SK-N-SH (cell line): ENCODE measurements at regions not wholly inside any gene's neighbourhood (a gene's known extent, or its start where the extent isn't known, plus 50 kb on each side); places are given as distances from the start of the nearest gene placed in this dataset.

ENCODE experiments used
- CTCF ChIA-PET: fragments of 300-600, 350-600 bp; formaldehyde crosslinking; extraction: SDS; loops from one replicate; lab custom pipeline; 2021; lab: Yijun Ruan, JAX
- POLR2A ChIA-PET: fragments of 350-600 bp; sonication (Branson Sonifier 250); formaldehyde crosslinking; extraction: SDS; loops from one replicate; lab custom pipeline; 2020; ENCODE audit warnings: antibody characterized with exemption, inconsistent platforms; lab: Yijun Ruan, JAX
- DNase-seq: peaks from one replicate; pipeline ENCODE4 v3.0.0; 2012
- H2AFZ ChIP-seq: fragments of 200-600 bp; sonication (generic); 2 replicates; pipeline ENCODE4 v1.8.1; 2016; ENCODE audit warnings: antibody characterized with exemption, mild to moderate bottlenecking, low read depth
- H3F3A ChIP-seq: fragments of 200-600 bp; sonication (generic); replicated peaks from 2 replicates; pipeline ENCODE3; 2016; ENCODE audit warnings: antibody characterized with exemption, mild to moderate bottlenecking; ENCODE audit not compliant: insufficient read depth
- H3K27ac ChIP-seq, 2 experiments: fragments of 200-500 bp in 1 of 2; fragments of 200-600 bp in 1 of 2; sonication (Bioruptor generic) in 1 of 2; sonication (generic), shearing (Covaris generic) in 1 of 2; 2 replicates each; pipeline versions ENCODE4 v1.5.1 to v1.6.1; 2014 to 2016; ENCODE audit warnings: low read depth in 2 of 2, inconsistent platforms in 1 of 2, low read length in 1 of 2, mild to moderate bottlenecking in 1 of 2, mixed read lengths in 1 of 2
- H3K27me3 ChIP-seq: fragments of 200-600 bp; sonication (generic), shearing (Covaris generic); 2 replicates; pipeline ENCODE4 v1.6.1; 2016; ENCODE audit warnings: mixed run types; ENCODE audit not compliant: insufficient read depth
- H3K36me3 ChIP-seq, 2 experiments: fragments of 200-500 bp in 1 of 2; fragments of 200-600 bp in 1 of 2; sonication (Bioruptor generic) in 1 of 2; sonication (generic) in 1 of 2; replicated peaks in 1 of 2; 2 replicates each; pipeline versions ENCODE3 to v1.5.1; 2014 to 2016; ENCODE audit warnings: low read length in 1 of 2, mild to moderate bottlenecking in 1 of 2; ENCODE audit not compliant: insufficient read depth in 2 of 2, control insufficient read depth in 1 of 2
- H3K4me1 ChIP-seq, 2 experiments: fragments of 200-500 bp in 1 of 2; fragments of 200-600 bp in 1 of 2; sonication (Bioruptor generic) in 1 of 2; sonication (generic), shearing (Covaris generic) in 1 of 2; 2 replicates each; pipeline versions ENCODE4 v1.5.1 to v1.6.1; 2014 to 2016; ENCODE audit warnings: low read depth in 1 of 2, low read length in 1 of 2, mixed run types in 1 of 2; ENCODE audit not compliant: insufficient read depth in 2 of 2, control insufficient read depth in 1 of 2
- H3K4me2 ChIP-seq: fragments of 200-600 bp; sonication (generic), shearing (Covaris generic); 2 replicates; pipeline ENCODE4 v1.6.1; 2017; ENCODE audit warnings: mixed run types
- H3K4me3 ChIP-seq, 2 experiments: fragments of 200-500 bp in 1 of 2; fragments of 200-600 bp in 1 of 2; sonication (Bioruptor generic) in 1 of 2; sonication (generic), shearing (Covaris generic) in 1 of 2; 2 replicates each; pipeline versions ENCODE4 v1.5.1 to v1.8.1; 2014 to 2016; ENCODE audit warnings: low read depth in 2 of 2, inconsistent platforms in 1 of 2, low read length in 1 of 2, mild to moderate bottlenecking in 1 of 2, mixed read lengths in 1 of 2, moderate library complexity in 1 of 2
- H3K79me2 ChIP-seq: fragments of 200-600 bp; sonication (generic); 2 replicates; pipeline ENCODE4 v1.8.1; 2017; ENCODE audit warnings: mild to moderate bottlenecking; ENCODE audit not compliant: insufficient read depth
- H3K9ac ChIP-seq: fragments of 200-600 bp; sonication (generic); 2 replicates; pipeline ENCODE4 v1.6.1; 2017; ENCODE audit warnings: mixed run types
- H3K9me2 ChIP-seq: fragments of 200-600 bp; sonication (generic); 2 replicates; pipeline ENCODE4 v1.6.1; 2017; ENCODE audit warnings: mixed run types
- H3K9me3 ChIP-seq: fragments of 200-600 bp; sonication (generic); 2 replicates; pipeline ENCODE4 v1.6.1; 2017; ENCODE audit warnings: mixed run types, mild to moderate bottlenecking, moderate library complexity
- H4K20me1 ChIP-seq: fragments of 200-600 bp; sonication (generic); 2 replicates; pipeline ENCODE4 v1.6.1; 2017; ENCODE audit warnings: mild to moderate bottlenecking, mixed run types; ENCODE audit not compliant: insufficient read depth
- CHD2 ChIP-seq: fragments of 150-350 bp; IDR thresholded peaks from 2 replicates; pipeline ENCODE4 v1.6.1; 2018; ENCODE audit warnings: low read length; ENCODE audit not compliant: partially characterized antibody
- EP300 ChIP-seq, 2 experiments: IDR thresholded peaks; 2 replicates each; pipeline versions ENCODE4 v1.4.0 to v1.6.1; 2012; ENCODE audit warnings: borderline replicate concordance in 1 of 2, low read depth in 1 of 2, low read length in 1 of 2
- FOSL2 ChIP-seq: IDR thresholded peaks from 2 replicates; pipeline ENCODE4 v1.4.0; 2012; ENCODE audit warnings: low read depth, mild to moderate bottlenecking, moderate library complexity, borderline replicate concordance
- GABPA ChIP-seq: IDR thresholded peaks from 2 replicates; pipeline ENCODE4 v1.4.0; 2012; ENCODE audit warnings: low read depth, mild to moderate bottlenecking
- GATA2 ChIP-seq: sonication (generic); formaldehyde crosslinking; IDR thresholded peaks from 2 replicates; pipeline ENCODE4 v1.5.0; 2020; ENCODE audit warnings: mild to moderate bottlenecking, missing genetic modification reagents
- JUND ChIP-seq: IDR thresholded peaks from 2 replicates; pipeline ENCODE4 v1.4.0; 2012
- MAX ChIP-seq: IDR thresholded peaks from 2 replicates; pipeline ENCODE4 v1.4.0; 2012; ENCODE audit warnings: low read depth
- POLR2AphosphoS5 ChIP-seq: IDR thresholded peaks from 2 replicates; pipeline ENCODE4 v1.6.1; 2012; ENCODE audit warnings: low read depth, low read length
- REST ChIP-seq: IDR thresholded peaks from 2 replicates; pipeline ENCODE4 v1.6.1; 2012; ENCODE audit warnings: mild to moderate bottlenecking, low read depth, low read length, moderate library complexity
- SMC3 ChIP-seq: IDR thresholded peaks from 2 replicates; pipeline ENCODE4 v1.6.1; 2012; ENCODE audit warnings: low read depth, low read length, improper control_type of control experiment
- TAF1 ChIP-seq: IDR thresholded peaks from 2 replicates; pipeline ENCODE4 v1.6.1; 2012; ENCODE audit warnings: low read depth, mild to moderate bottlenecking, low read length, moderate library complexity, borderline replicate concordance
- TCF12 ChIP-seq: IDR thresholded peaks from 2 replicates; pipeline ENCODE4 v1.4.0; 2012
- USF2 ChIP-seq: fragments of 150-350 bp; IDR thresholded peaks from 2 replicates; pipeline ENCODE4 v1.6.1; 2017; ENCODE audit warnings: antibody characterized with exemption, low read length, low read depth, borderline replicate concordance
- WGBS: methylation state at CpG from one replicate; pipeline ENCODE4 v1.1.6; 2017; ENCODE audit warnings: low lambda C conversion rate; 5-methylcytosine and 5-hydroxymethylcytosine counted together

- TF ChIP-seq REST = no peak
- 0 out of 4 replicates have a peak, but pooled peaks of 1 of the 2 experiments have one; percentile 29 for TF ChIP-seq EP300 (IDR thresholded peaks at IDR 0.05; ENCODE audit: borderline replicate concordance in 1 of 2, low read depth in 1 of 2, low read length in 1 of 2)
- TF ChIP-seq GABPA = no peak
- no peak for TF ChIP-seq TAF1
- TF ChIP-seq CHD2 = no peak
- TF ChIP-seq JUND = peak; percentile 34; the same call in 1 of the 2 replicates
- no peak for TF ChIP-seq USF2
- peak; percentile 7; the same call in 1 of the 2 replicates for TF ChIP-seq FOSL2
- TF ChIP-seq MAX = no peak
Observed at GRCh38 chr2:12303181-12304030, 413.3 kb upstream of the TRIB2 start (continued).

GRCh38 chr2:12304564-12305171 lies 412.1 kb upstream of the TRIB2 start:
- WGBS = 21% methylated on average over 2 of the region's 2 CpGs
- H3K4me3 ChIP-seq = no peak overlapping the region
- no peaks in the 10 kb centered on the region for H3K79me2 ChIP-seq
- no peaks in the 10 kb centered on the region for H3K9me2 ChIP-seq
- DNase-seq = peak; percentile 14
- no peak for TF ChIP-seq POLR2AphosphoS5
- TF ChIP-seq GATA2 (CRISPR knock-in tag) = no peak
- TF ChIP-seq SMC3 = no peak
- TF ChIP-seq TCF12 = peak; percentile 65
- no peaks in the 10 kb centered on the region for H3K9me3 ChIP-seq
- H3K27ac ChIP-seq = no peak overlapping the region
- no peaks in the 10 kb centered on the region for H3K27me3 ChIP-seq
- H4K20me1 ChIP-seq = no peaks in the 10 kb centered on the region
- ChIA-PET POLR2A (interaction anchor here (0.9 kb wide), 1 partner anchor 128 kb away, joined by 3 read pairs; no protein-coding TSS in a partner anchor), CTCF (interaction anchor here (0.9 to 1.9 kb wide), 4 partner anchors 9 to 12 kb away, joined by 3 to 6 read pairs (median 4); no protein-coding TSS in a partner anchor)
- no peak overlapping the region for H2AFZ ChIP-seq
- H3K4me2 ChIP-seq = no peak overlapping the region
- no peak overlapping the region for H3K9ac ChIP-seq
- no peaks in the 10 kb centered on the region for H3F3A ChIP-seq
- peaks cover 5 to 21% of the 10 kb centered on the region in 2 experiments; a peak in 3 of 4 replicates for H3K4me1 ChIP-seq
- no peaks in the 10 kb centered on the region for H3K36me3 ChIP-seq
